ENCODE measurements at regions not wholly inside any gene's neighbourhood (a gene's known extent, or its start where the extent isn't known, plus 50 kb on each side); places are given as distances from the start of the nearest gene placed in this dataset.

DNA sequence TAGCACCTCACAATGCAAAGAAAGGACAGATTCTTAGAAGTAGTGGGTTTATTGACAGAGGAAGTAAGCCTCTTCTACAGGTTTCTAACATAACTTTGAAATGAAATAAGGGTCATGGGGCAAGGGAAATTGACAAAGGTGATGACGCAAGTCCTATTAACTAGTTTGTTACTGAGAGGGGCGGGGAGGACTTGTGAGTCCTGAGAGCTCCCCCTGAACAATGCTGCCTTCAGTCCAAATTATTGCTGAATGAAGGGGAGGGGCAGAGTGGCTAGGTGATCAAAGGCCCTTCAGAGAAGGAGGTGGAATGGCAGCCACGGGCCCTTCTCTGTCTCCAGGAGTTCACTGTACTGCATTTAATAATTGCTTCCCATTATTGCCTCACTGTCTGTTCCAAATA lies 390.0 kb downstream of the MEIS1 start:
- no peak for TF ChIP-seq TARDBP (IDR thresholded peaks at IDR 0.05)
- no peak for TF ChIP-seq ZNF384 (IDR thresholded peaks at IDR 0.05)
- no peak for TF ChIP-seq L3MBTL2 (conservative IDR thresholded peaks at IDR 0.05)
- no peak for TF ChIP-seq CTBP1 (IDR thresholded peaks at IDR 0.05; ENCODE audit: borderline replicate concordance)
- no peak for TF ChIP-seq HDGF (IDR thresholded peaks at IDR 0.05; ENCODE audit: borderline replicate concordance)
- no peak for TF ChIP-seq ARNT (IDR thresholded peaks at IDR 0.05)
- no peak for TF ChIP-seq ELF4 (IDR thresholded peaks at IDR 0.05)
- no peak for TF ChIP-seq FOXA1 (IDR thresholded peaks at IDR 0.05)
- TF ChIP-seq FOXM1 (IDR thresholded peaks at IDR 0.05; ENCODE audit: borderline replicate concordance), result no peak
- no peak for TF ChIP-seq SP1 (IDR thresholded peaks at IDR 0.05)
- no peak for TF ChIP-seq LEF1 (IDR thresholded peaks at IDR 0.05; ENCODE audit: borderline replicate concordance)
- no peak for TF ChIP-seq BHLHE40 (IDR thresholded peaks at IDR 0.05; ENCODE audit: borderline replicate concordance)
- TF ChIP-seq SUZ12 (IDR thresholded peaks at IDR 0.05), result no peak

Data from HEK293T (cell line).